ENCODE measurements at regions not wholly inside any gene's neighbourhood (a gene's known extent, or its start where the extent isn't known, plus 50 kb on each side); places are given as distances from the start of the nearest gene placed in this dataset.

- POLR2A ChIA-PET, result no interaction called here
- Mint-ChIP-seq H3K27ac (no peak overlapping the region), H3K9me3 (no peaks in the 10 kb centered on the region), H3K4me1 (no peaks in the 10 kb centered on the region), H3K4me3 (no peak overlapping the region), H3K27me3 (no peaks in the 10 kb centered on the region), H3K36me3 (ENCODE audit: low read depth) (no peaks in the 10 kb centered on the region)
- DNase-seq (no peak), ATAC-seq (ENCODE audit: low read depth) (no peak)
- TF ChIP-seq CTCF (IDR thresholded peaks at IDR 0.05), result no peak
- intact Hi-C loops (cut with micrococcal nuclease), result no loop called here
- CTCF ChIA-PET, result no interaction called here
Measured at GRCh38 chr3:26068890-26069289, 279.0 kb downstream of the OXSM start.

- no peak for TF ChIP-seq CTCF (IDR thresholded peaks at IDR 0.05)
- Mint-ChIP-seq H3K27me3 (no peaks in the 10 kb centered on the region), H3K4me3 (no peak overlapping the region), H3K27ac (no peak overlapping the region), H3K4me1 (no peaks in the 10 kb centered on the region), H3K9me3 (no peaks in the 10 kb centered on the region), H3K36me3 (ENCODE audit: low read depth) (no peaks in the 10 kb centered on the region)
- ATAC-seq (ENCODE audit: low read depth) (no peak), DNase-seq (no peak)
- ChIA-PET POLR2A (no interaction called here), CTCF (no interaction called here)
- intact Hi-C loops (cut with micrococcal nuclease), result no loop called here
Measured at GRCh38 chr3:26070854-26071253, 281.0 kb downstream of the OXSM start.

GRCh38 chr3:26074080-26074479 is 284.2 kb downstream of the OXSM start:
- H3K27ac Mint-ChIP-seq, result no peak overlapping the region
- no peaks in the 10 kb centered on the region for H3K27me3 Mint-ChIP-seq
- H3K4me3 Mint-ChIP-seq, result no peak overlapping the region
- DNase-seq (no peak), ATAC-seq (ENCODE audit: low read depth) (no peak)
- no peaks in the 10 kb centered on the region for H3K4me1 Mint-ChIP-seq
- ChIA-PET CTCF (no interaction called here), POLR2A (no interaction called here)
- H3K9me3 Mint-ChIP-seq, result no peaks in the 10 kb centered on the region
- no peaks in the 10 kb centered on the region for H3K36me3 Mint-ChIP-seq (ENCODE audit: low read depth)
- no peak for TF ChIP-seq CTCF (IDR thresholded peaks at IDR 0.05)
- intact Hi-C loops (cut with micrococcal nuclease), result no loop called here

- intact Hi-C loops (cut with micrococcal nuclease), result no loop called here
- H3K4me1 Mint-ChIP-seq, result no peaks in the 10 kb centered on the region
- H3K4me3 Mint-ChIP-seq, result no peak overlapping the region
- H3K36me3 Mint-ChIP-seq (ENCODE audit: low read depth), result no peaks in the 10 kb centered on the region
- TF ChIP-seq CTCF (IDR thresholded peaks at IDR 0.05), result no peak
- POLR2A ChIA-PET, result no interaction called here
- H3K9me3 Mint-ChIP-seq, result no peaks in the 10 kb centered on the region
- DNase-seq (no peak), ATAC-seq (ENCODE audit: low read depth) (no peak)
- no peak overlapping the region for H3K27ac Mint-ChIP-seq
- H3K27me3 Mint-ChIP-seq, result no peaks in the 10 kb centered on the region
- CTCF ChIA-PET, result no interaction called here
Measured at GRCh38 chr3:26078539-26078938, 288.6 kb downstream of the OXSM start.

GRCh38 chr3:26081166-26081565 is 291.3 kb downstream of the OXSM start:
- ATAC-seq (ENCODE audit: low read depth) (no peak), DNase-seq (no peak)
- peaks cover 2% of the 10 kb centered on the region for H3K9me3 Mint-ChIP-seq
- no peaks in the 10 kb centered on the region for H3K27me3 Mint-ChIP-seq
- no peaks in the 10 kb centered on the region for H3K36me3 Mint-ChIP-seq (ENCODE audit: low read depth)
- no peak for TF ChIP-seq CTCF (IDR thresholded peaks at IDR 0.05)
- intact Hi-C loops (cut with micrococcal nuclease), result no loop called here
- H3K4me3 Mint-ChIP-seq, result no peak overlapping the region
- H3K27ac Mint-ChIP-seq, result no peak overlapping the region
- ChIA-PET CTCF (no interaction called here), POLR2A (no interaction called here)
- H3K4me1 Mint-ChIP-seq, result no peaks in the 10 kb centered on the region

Measured in activated B cell treated with CpG ODN at 0.5 μM for 24 hours (primary cell).